Natural killer cell (primary cell): ENCODE measurements at regions not wholly inside any gene's neighbourhood (a gene's known extent, or its start where the extent isn't known, plus 50 kb on each side); places are given as distances from the start of the nearest gene placed in this dataset.
"Not testable (repeated sequence)": the region's sequence is repeated elsewhere in the genome, so short reads cannot be mapped to it uniquely, and the experiment has no call there.

Experiments
- ATAC-seq, 3 donors: fragments of 150-1000 bp in 2 of 3; fragments of 200-7000 bp in 1 of 3; cut with Tn5 transposase; 1 replicate in 1 of 3; 2 replicates in 2 of 3; pipeline ENCODE4 v1.10.0; 2021; ENCODE audit warnings: mild to moderate bottlenecking in 2 of 3, moderate library complexity in 2 of 3
- DNase-seq, 2 donors: peaks; one replicate each; pipeline versions ENCODE4 v3.0.0 to v3.0.0-alpha.2; 2013 to 2021; ENCODE audit warnings: mixed read lengths in 1 of 2
- H3K27ac ChIP-seq: one replicate; pipeline ENCODE4 v1.5.1; 2013; ENCODE audit warnings: mild to moderate bottlenecking, low read length
- H3K27me3 ChIP-seq: one replicate; pipeline ENCODE4 v1.6.1; 2013; ENCODE audit warnings: low read length; ENCODE audit not compliant: control insufficient read depth, insufficient read depth
- H3K36me3 ChIP-seq: one replicate; pipeline ENCODE4 v1.6.1; 2013; ENCODE audit warnings: low read length; ENCODE audit not compliant: control insufficient read depth, insufficient read depth
- H3K4me1 ChIP-seq: one replicate; pipeline ENCODE4 v1.6.1; 2013; ENCODE audit warnings: low read length; ENCODE audit not compliant: control insufficient read depth, insufficient read depth
- H3K4me3 ChIP-seq: one replicate; pipeline ENCODE4 v1.5.1; 2013; ENCODE audit warnings: low read length
- H3K9me3 ChIP-seq: one replicate; pipeline ENCODE4 v1.6.1; 2013; ENCODE audit warnings: low read length; ENCODE audit not compliant: control insufficient read depth, insufficient read depth
- H3K27ac Mint-ChIP-seq, 2 donors: one replicate each; pipeline ENCODE4 v1.8.0; 2022; ENCODE audit warnings: mild to moderate bottlenecking in 2 of 2, mixed read lengths in 2 of 2, moderate library complexity in 1 of 2
- H3K27me3 Mint-ChIP-seq, 2 donors: one replicate each; pipeline ENCODE4 v1.8.0; 2022; ENCODE audit warnings: low read depth in 2 of 2, mixed read lengths in 2 of 2
- H3K36me3 Mint-ChIP-seq: one replicate; pipeline ENCODE4 v1.8.0; 2022; ENCODE audit warnings: mixed read lengths
- H3K4me1 Mint-ChIP-seq, 2 donors: one replicate each; pipeline ENCODE4 v1.8.0; 2022; ENCODE audit warnings: mixed read lengths in 2 of 2
- H3K4me3 Mint-ChIP-seq: one replicate; pipeline ENCODE4 v1.8.0; 2022; ENCODE audit warnings: mild to moderate bottlenecking, moderate library complexity, mixed read lengths
- H3K9me3 Mint-ChIP-seq, 2 donors: one replicate each; pipeline ENCODE4 v1.8.0; 2022; ENCODE audit warnings: mixed read lengths in 2 of 2
- CTCF ChIP-seq: fragments of 200-600 bp; IDR thresholded peaks from one replicate; pipeline ENCODE4 v1.8.0; 2022; ENCODE audit warnings: antibody characterized with exemption
- WGBS: methylation state at CpG from one replicate; pipeline ENCODE4 v1.1.7; 2013; ENCODE audit warnings: missing lambda C conversion rate; ENCODE audit not compliant: insufficient coverage; 5-methylcytosine and 5-hydroxymethylcytosine counted together
- intact Hi-C: fragments of 100-400 bp; cut with micrococcal nuclease; formaldehyde crosslinking; loops from one replicate; pipeline ENCODE4 v1.14.2; 2022

GRCh38 chr16:26827386-26827785 is 239.3 kb upstream of the C16orf82 start:
- DNase-seq (no peak), ATAC-seq (no peak)
- intact Hi-C loops = no loop called here
- Histone ChIP-seq H3K27ac (no peak overlapping the region), H3K27me3 (no peaks in the 10 kb centered on the region), H3K4me3 (no peak overlapping the region), H3K36me3 (no peaks in the 10 kb centered on the region), H3K4me1 (no peaks in the 10 kb centered on the region), H3K9me3 (no peaks in the 10 kb centered on the region)
- H3K27ac Mint-ChIP-seq = no peak overlapping the region
- H3K9me3 Mint-ChIP-seq = no peaks in the 10 kb centered on the region
- H3K27me3 Mint-ChIP-seq = peaks cover 19 to 26% of the 10 kb centered on the region in 2 donors
- 86% methylated on average over 4 of the region's 4 CpGs for WGBS
- no peak overlapping the region for H3K4me3 Mint-ChIP-seq
- no peaks in the 10 kb centered on the region for H3K36me3 Mint-ChIP-seq
- H3K4me1 Mint-ChIP-seq = no peaks in the 10 kb centered on the region
- TF ChIP-seq CTCF = no peak

GRCh38 chr16:26830428-26831127 is 236.1 kb upstream of the C16orf82 start:
- 75% methylated on average over 4 of the region's 5 CpGs for WGBS

GRCh38 chr16:26836114-26836513 is 230.6 kb upstream of the C16orf82 start:
- H3K36me3 ChIP-seq, intact Hi-C loops, H3K36me3 Mint-ChIP-seq, H3K4me3 Mint-ChIP-seq, H3K4me1 ChIP-seq, DNase-seq, ATAC-seq, H3K9me3 ChIP-seq, H3K9me3 Mint-ChIP-seq, H3K4me1 Mint-ChIP-seq, H3K4me3 ChIP-seq, H3K27ac Mint-ChIP-seq, H3K27me3 ChIP-seq, H3K27ac ChIP-seq: not testable (repeated sequence)
- peaks cover 5 to 21% of the 10 kb centered on the region in 2 donors for H3K27me3 Mint-ChIP-seq
- 91% methylated on average over 31 of the region's 31 CpGs for WGBS

More at GRCh38 chr16:26830428-26831127, 236.1 kb upstream of the C16orf82 start:
- no peak overlapping the region for H3K27ac Mint-ChIP-seq
- no peak for TF ChIP-seq CTCF
- DNase-seq (no peak), ATAC-seq (no peak)
- H3K36me3 Mint-ChIP-seq = no peaks in the 10 kb centered on the region
- H3K9me3 ChIP-seq = no peaks in the 10 kb centered on the region
- no peaks in the 10 kb centered on the region for H3K4me1 Mint-ChIP-seq
- H3K36me3 ChIP-seq = no peaks in the 10 kb centered on the region
- no peaks in the 10 kb centered on the region for H3K27me3 ChIP-seq
- H3K27me3 Mint-ChIP-seq = peaks cover 15 to 36% of the 10 kb centered on the region in 2 donors
- no peak overlapping the region for H3K27ac ChIP-seq
- H3K4me3 Mint-ChIP-seq = no peak overlapping the region
- intact Hi-C loops = no loop called here
- H3K9me3 Mint-ChIP-seq = no peaks in the 10 kb centered on the region
- H3K4me3 ChIP-seq = no peak overlapping the region
- no peaks in the 10 kb centered on the region for H3K4me1 ChIP-seq

GRCh38 chr16:26838931-26839330 is 227.8 kb upstream of the C16orf82 start:
- intact Hi-C loops = no loop called here
- Mint-ChIP-seq H3K4me1 (no peaks in the 10 kb centered on the region), H3K27me3 (peaks cover 5 to 9% of the 10 kb centered on the region in 2 donors), H3K4me3 (no peak overlapping the region), H3K9me3 (no peaks in the 10 kb centered on the region), H3K27ac (no peak overlapping the region), H3K36me3 (no peaks in the 10 kb centered on the region)
- Histone ChIP-seq H3K27me3 (no peaks in the 10 kb centered on the region), H3K9me3 (no peaks in the 10 kb centered on the region), H3K27ac (no peak overlapping the region), H3K36me3 (no peaks in the 10 kb centered on the region), H3K4me1 (no peaks in the 10 kb centered on the region), H3K4me3 (no peak overlapping the region)
- WGBS = 94% methylated on average over 6 of the region's 6 CpGs
- no peak for TF ChIP-seq CTCF
- ATAC-seq (peak in 1 of 3 donors; percentile 27), DNase-seq (no peak)
